Astrocyte (in vitro differentiated cells and primary cell): ENCODE measurements at regions not wholly inside any gene's neighbourhood (a gene's known extent, or its start where the extent isn't known, plus 50 kb on each side); places are given as distances from the start of the nearest gene placed in this dataset.

Source experiments
- DNase-seq: peaks from one replicate; pipeline ENCODE4 v3.0.0-alpha.2; 2010; ENCODE audit warnings: low read depth
- FAIRE-seq: peaks from 2 replicates; lab custom pipeline; 2011; peaks lifted over from hg19 to GRCh38; lab: Jason Lieb, UNC
- H2AFZ ChIP-seq: 2 replicates; pipeline ENCODE4 v1.6.0; 2012; ENCODE audit warnings: low read depth, low read length, inconsistent platforms
- H3K27ac ChIP-seq: 2 replicates; pipeline ENCODE4 v1.5.1; 2011; ENCODE audit warnings: low read depth, low read length, inconsistent platforms
- H3K27me3 ChIP-seq: 2 replicates; pipeline ENCODE4 v1.6.0; 2011; ENCODE audit warnings: low read length, inconsistent platforms; ENCODE audit not compliant: insufficient read depth
- H3K36me3 ChIP-seq: 2 replicates; pipeline ENCODE4 v1.5.1; 2011; ENCODE audit warnings: low read length, inconsistent platforms; ENCODE audit not compliant: insufficient read depth
- H3K4me1 ChIP-seq: 2 replicates; pipeline ENCODE4 v1.5.1; 2011; ENCODE audit warnings: low read length, inconsistent platforms; ENCODE audit not compliant: insufficient read depth
- H3K4me2 ChIP-seq: 2 replicates; pipeline ENCODE4 v1.6.0; 2012; ENCODE audit warnings: low read length, inconsistent platforms
- H3K4me3 ChIP-seq: 2 replicates; pipeline ENCODE4 v1.5.1; 2011; ENCODE audit warnings: low read depth, mild to moderate bottlenecking, low read length, inconsistent platforms; ENCODE audit not compliant: insufficient read depth
- H3K79me2 ChIP-seq: 2 replicates; pipeline ENCODE4 v1.6.0; 2012; ENCODE audit warnings: mild to moderate bottlenecking, low read length, inconsistent platforms; ENCODE audit not compliant: insufficient read depth
- H3K9ac ChIP-seq: 2 replicates; pipeline ENCODE4 v1.6.0; 2012; ENCODE audit warnings: mild to moderate bottlenecking, low read length, inconsistent platforms
- H3K9me3 ChIP-seq: 2 replicates; pipeline ENCODE4 v1.5.1; 2012; ENCODE audit warnings: low read depth, mild to moderate bottlenecking, low read length, inconsistent platforms; ENCODE audit not compliant: insufficient read depth
- H4K20me1 ChIP-seq: 2 replicates; pipeline ENCODE4 v1.6.0; 2012; ENCODE audit warnings: low read length, inconsistent platforms; ENCODE audit not compliant: insufficient read depth
- H3K27ac Mint-ChIP-seq: one replicate; pipeline ENCODE4 v1.8.0; 2021; ENCODE audit warnings: mild to moderate bottlenecking, mixed read lengths; ENCODE audit not compliant: unreplicated experiment
- H3K27me3 Mint-ChIP-seq: one replicate; pipeline ENCODE4 v1.8.0; 2021; ENCODE audit warnings: low read depth, mixed read lengths; ENCODE audit not compliant: unreplicated experiment
- H3K36me3 Mint-ChIP-seq: one replicate; pipeline ENCODE4 v1.8.0; 2021; ENCODE audit warnings: low read depth, mixed read lengths; ENCODE audit not compliant: unreplicated experiment
- H3K4me1 Mint-ChIP-seq: one replicate; pipeline ENCODE4 v1.8.0; 2021; ENCODE audit warnings: low read depth, mixed read lengths; ENCODE audit not compliant: unreplicated experiment
- H3K4me3 Mint-ChIP-seq: one replicate; pipeline ENCODE4 v1.8.0; 2021; ENCODE audit warnings: mild to moderate bottlenecking, moderate library complexity, mixed read lengths; ENCODE audit not compliant: unreplicated experiment
- H3K9me3 Mint-ChIP-seq: one replicate; pipeline ENCODE4 v1.8.0; 2021; ENCODE audit warnings: mild to moderate bottlenecking, mixed read lengths; ENCODE audit not compliant: unreplicated experiment
- EZH2 ChIP-seq: IDR thresholded peaks from 2 replicates; pipeline ENCODE4 v1.6.1; 2012; ENCODE audit warnings: mild to moderate bottlenecking, low read length, inconsistent platforms; ENCODE audit not compliant: insufficient read depth
- TF ChIP-seq, protein P1 (sequence below): IDR thresholded peaks from 2 replicates; pipeline ENCODE4 v1.5.1; 2011; ENCODE audit warnings: low read depth, mild to moderate bottlenecking, inconsistent platforms, low read length, moderate library complexity; ENCODE audit not compliant: insufficient read depth

GRCh38 chr2:4454907-4455306, 751.5 kb downstream of the DCDC2C start:
- H3K9me3 Mint-ChIP-seq, result peaks cover 5% of the 10 kb centered on the region
- Histone ChIP-seq H3K4me2 (no peak overlapping the region), H2AFZ (no peak overlapping the region), H3K79me2 (no peaks in the 10 kb centered on the region), H3K9me3 (no peaks in the 10 kb centered on the region), H3K27me3 (no peaks in the 10 kb centered on the region), H3K4me3 (no peak overlapping the region), H3K4me1 (no peaks in the 10 kb centered on the region), H4K20me1 (no peaks in the 10 kb centered on the region), H3K9ac (no peak overlapping the region), H3K27ac (no peak overlapping the region), H3K36me3 (no peaks in the 10 kb centered on the region)
- H3K27ac Mint-ChIP-seq, result no peak overlapping the region
- no peak overlapping the region for H3K4me3 Mint-ChIP-seq
- TF ChIP-seq, protein P1, sequence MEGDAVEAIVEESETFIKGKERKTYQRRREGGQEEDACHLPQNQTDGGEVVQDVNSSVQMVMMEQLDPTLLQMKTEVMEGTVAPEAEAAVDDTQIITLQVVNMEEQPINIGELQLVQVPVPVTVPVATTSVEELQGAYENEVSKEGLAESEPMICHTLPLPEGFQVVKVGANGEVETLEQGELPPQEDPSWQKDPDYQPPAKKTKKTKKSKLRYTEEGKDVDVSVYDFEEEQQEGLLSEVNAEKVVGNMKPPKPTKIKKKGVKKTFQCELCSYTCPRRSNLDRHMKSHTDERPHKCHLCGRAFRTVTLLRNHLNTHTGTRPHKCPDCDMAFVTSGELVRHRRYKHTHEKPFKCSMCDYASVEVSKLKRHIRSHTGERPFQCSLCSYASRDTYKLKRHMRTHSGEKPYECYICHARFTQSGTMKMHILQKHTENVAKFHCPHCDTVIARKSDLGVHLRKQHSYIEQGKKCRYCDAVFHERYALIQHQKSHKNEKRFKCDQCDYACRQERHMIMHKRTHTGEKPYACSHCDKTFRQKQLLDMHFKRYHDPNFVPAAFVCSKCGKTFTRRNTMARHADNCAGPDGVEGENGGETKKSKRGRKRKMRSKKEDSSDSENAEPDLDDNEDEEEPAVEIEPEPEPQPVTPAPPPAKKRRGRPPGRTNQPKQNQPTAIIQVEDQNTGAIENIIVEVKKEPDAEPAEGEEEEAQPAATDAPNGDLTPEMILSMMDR, result no peak
- no peak for TF ChIP-seq EZH2
- DNase-seq (no peak), FAIRE-seq (no peak)
- no peaks in the 10 kb centered on the region for H3K36me3 Mint-ChIP-seq
- no peaks in the 10 kb centered on the region for H3K27me3 Mint-ChIP-seq
- H3K4me1 Mint-ChIP-seq, result no peaks in the 10 kb centered on the region

- Histone ChIP-seq H3K9ac (no peak overlapping the region), H3K4me1 (no peaks in the 10 kb centered on the region), H3K27ac (no peak overlapping the region), H3K79me2 (no peaks in the 10 kb centered on the region), H3K27me3 (no peaks in the 10 kb centered on the region), H3K9me3 (no peaks in the 10 kb centered on the region), H4K20me1 (no peaks in the 10 kb centered on the region), H3K4me2 (no peak overlapping the region), H3K36me3 (no peaks in the 10 kb centered on the region), H2AFZ (no peak overlapping the region), H3K4me3 (no peak overlapping the region)
- Mint-ChIP-seq H3K36me3 (no peaks in the 10 kb centered on the region), H3K27ac (no peak overlapping the region), H3K27me3 (no peaks in the 10 kb centered on the region), H3K9me3 (peaks cover 5% of the 10 kb centered on the region), H3K4me3 (no peak overlapping the region), H3K4me1 (no peaks in the 10 kb centered on the region)
- TF ChIP-seq EZH2, result no peak
- TF ChIP-seq, protein P1, result no peak
- no peak for FAIRE-seq
- DNase-seq, result no peak
Measured at GRCh38 chr2:4455486-4456155, 752.2 kb downstream of the DCDC2C start.

- no peaks in the 10 kb centered on the region for H3K79me2 ChIP-seq
- H3K36me3 ChIP-seq, result no peaks in the 10 kb centered on the region
- no peak for DNase-seq
- Mint-ChIP-seq H3K27me3 (no peaks in the 10 kb centered on the region), H3K4me1 (no peaks in the 10 kb centered on the region), H3K9me3 (peaks cover 7% of the 10 kb centered on the region), H3K27ac (no peak overlapping the region), H3K36me3 (no peaks in the 10 kb centered on the region), H3K4me3 (no peak overlapping the region)
- no peak overlapping the region for H3K9ac ChIP-seq
- TF ChIP-seq, protein P1, result no peak
- no peak for TF ChIP-seq EZH2
- no peaks in the 10 kb centered on the region for H3K4me1 ChIP-seq
- peak overlapping the region; percentile 17 for H2AFZ ChIP-seq
- H3K27ac ChIP-seq, result no peak overlapping the region
- no peak overlapping the region for H3K4me3 ChIP-seq
- FAIRE-seq, result no peak
- H3K27me3 ChIP-seq, result no peaks in the 10 kb centered on the region
- no peaks in the 10 kb centered on the region for H4K20me1 ChIP-seq
- H3K9me3 ChIP-seq, result no peaks in the 10 kb centered on the region
- no peak overlapping the region for H3K4me2 ChIP-seq
Measured at GRCh38 chr2:4464634-4465266, 761.4 kb downstream of the DCDC2C start.
